HG02938 (cell line): ENCODE measurements at regions not wholly inside any gene's neighbourhood (a gene's known extent, or its start where the extent isn't known, plus 50 kb on each side); places are given as distances from the start of the nearest gene placed in this dataset.

Experiments
- ATAC-seq: cut with Tn5 transposase; IDR thresholded peaks from one replicate; pipeline ENCODE4 v1.9.1; 2021; ENCODE audit warnings: mild to moderate bottlenecking, moderate library complexity; ENCODE audit not compliant: unreplicated experiment

- no peak for ATAC-seq
Measured at GRCh38 chr1:208923946-208924720, 659.4 kb upstream of the CAMK1G start.

GRCh38 chr1:208924928-208925327 lies 658.6 kb upstream of the CAMK1G start:
- ATAC-seq: no peak

GRCh38 chr1:208928349-208929010 lies 655.0 kb upstream of the CAMK1G start:
- no peak for ATAC-seq

- no peak for ATAC-seq
Measured at GRCh38 chr1:208929575-208929974, 653.9 kb upstream of the CAMK1G start.

- no peak for ATAC-seq
Measured at GRCh38 chr1:208931936-208932335, 651.6 kb upstream of the CAMK1G start.

- no peak for ATAC-seq
Measured at GRCh38 chr1:208933984-208934525, 649.5 kb upstream of the CAMK1G start.

- ATAC-seq: no peak
Measured at GRCh38 chr1:208934933-208935332, 648.6 kb upstream of the CAMK1G start.

- ATAC-seq: no peak
Measured at GRCh38 chr1:208935517-208936187, 647.9 kb upstream of the CAMK1G start.

GRCh38 chr1:208939537-208940085 lies 643.9 kb upstream of the CAMK1G start:
- no peak for ATAC-seq

- no peak for ATAC-seq
Measured at GRCh38 chr1:208942394-208943130, 641.0 kb upstream of the CAMK1G start.

GRCh38 chr1:208943291-208943690 lies 640.2 kb upstream of the CAMK1G start:
- no peak for ATAC-seq

GRCh38 chr1:208944981-208945451 lies 638.5 kb upstream of the CAMK1G start:
- no peak for ATAC-seq

GRCh38 chr1:208950206-208950605 lies 633.3 kb upstream of the CAMK1G start:
- no peak for ATAC-seq

GRCh38 chr1:208951026-208951525 lies 632.4 kb upstream of the CAMK1G start:
- ATAC-seq: no peak

- no peak for ATAC-seq
Measured at GRCh38 chr1:208951908-208952307, 631.6 kb upstream of the CAMK1G start.

- ATAC-seq: no peak
Measured at GRCh38 chr1:208962867-208963266, 620.6 kb upstream of the CAMK1G start.

- ATAC-seq: no peak
Measured at GRCh38 chr1:208965351-208965750, 618.2 kb upstream of the CAMK1G start.

- ATAC-seq: no peak
Measured at GRCh38 chr1:208967334-208967733, 616.2 kb upstream of the CAMK1G start.

GRCh38 chr1:208974717-208975116 lies 608.8 kb upstream of the CAMK1G start:
- ATAC-seq: no peak

- ATAC-seq: no peak
Measured at GRCh38 chr1:208975456-208975855, 608.1 kb upstream of the CAMK1G start.
